ENCODE measurements at regions not wholly inside any gene's neighbourhood (a gene's known extent, or its start where the extent isn't known, plus 50 kb on each side); places are given as distances from the start of the nearest gene placed in this dataset.

DNA sequence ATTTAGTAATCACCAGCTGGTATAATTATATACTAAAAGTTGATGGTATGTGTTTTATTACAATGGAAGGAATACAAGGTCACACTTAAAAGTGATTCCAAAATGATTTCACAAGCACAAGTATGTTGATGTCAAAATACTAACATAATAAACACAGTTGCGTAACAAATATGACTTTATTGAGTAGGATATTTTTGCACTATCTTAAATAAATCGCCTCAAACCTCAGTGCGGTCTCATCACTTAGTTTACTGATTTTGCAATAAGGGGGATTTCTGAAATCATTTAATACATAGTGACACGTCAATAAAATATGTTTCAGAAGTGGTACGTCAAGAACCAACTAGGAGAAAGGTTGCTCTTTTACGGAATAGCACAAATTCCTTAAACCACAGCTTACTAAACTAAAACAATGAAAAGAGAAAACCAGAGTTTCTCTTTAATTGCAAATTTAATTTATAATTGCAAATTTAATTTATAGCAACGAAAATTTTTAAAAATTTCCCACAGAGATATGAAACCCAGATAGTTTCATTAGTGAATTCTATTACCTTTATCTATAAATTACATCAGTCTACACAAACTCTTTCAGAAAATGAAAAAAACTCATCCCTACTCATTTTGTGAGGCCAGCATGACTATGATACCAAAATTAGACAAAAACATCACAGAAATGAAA, 304.0 kb upstream of the REG3G start:
- no peak overlapping the region for H3K4me2 ChIP-seq (ENCODE audit: low read depth, low read length)
- H3K36me3 ChIP-seq (ENCODE audit: control insufficient read depth, insufficient read depth, low read length) = no peaks in the 10 kb centered on the region
- no peak overlapping the region for H2BK5ac ChIP-seq (ENCODE audit: low read depth, low read length, poor library complexity, severe bottlenecking)
- no peak overlapping the region for H2BK20ac ChIP-seq (ENCODE audit: low read depth, low read length)
- H2AFZ ChIP-seq (replicated peaks; ENCODE audit: low read length, poor library complexity) = no peak overlapping the region
- no peak overlapping the region for H3K4me3 ChIP-seq (ENCODE audit: insufficient read depth, low read depth, low read length)
- DNase-seq (no peak), ATAC-seq (ENCODE audit: low read depth) (no peak)
- no peak overlapping the region for H3K27ac ChIP-seq (ENCODE audit: insufficient read depth, low read length)
- H3K9me3 ChIP-seq (ENCODE audit: control insufficient read depth, insufficient read depth, low read length) = peaks cover 2% of the 10 kb centered on the region; the same call in 1 of the 2 replicates
- H3K9ac ChIP-seq (ENCODE audit: low read depth, low read length) = no peak overlapping the region
- H3K18ac ChIP-seq (ENCODE audit: low read depth, low read length) = no peak overlapping the region
- TF ChIP-seq CEBPB (IDR thresholded peaks at IDR 0.05; ENCODE audit: low read depth, low read length) = peak; percentile 67
- TF ChIP-seq, protein P1, sequence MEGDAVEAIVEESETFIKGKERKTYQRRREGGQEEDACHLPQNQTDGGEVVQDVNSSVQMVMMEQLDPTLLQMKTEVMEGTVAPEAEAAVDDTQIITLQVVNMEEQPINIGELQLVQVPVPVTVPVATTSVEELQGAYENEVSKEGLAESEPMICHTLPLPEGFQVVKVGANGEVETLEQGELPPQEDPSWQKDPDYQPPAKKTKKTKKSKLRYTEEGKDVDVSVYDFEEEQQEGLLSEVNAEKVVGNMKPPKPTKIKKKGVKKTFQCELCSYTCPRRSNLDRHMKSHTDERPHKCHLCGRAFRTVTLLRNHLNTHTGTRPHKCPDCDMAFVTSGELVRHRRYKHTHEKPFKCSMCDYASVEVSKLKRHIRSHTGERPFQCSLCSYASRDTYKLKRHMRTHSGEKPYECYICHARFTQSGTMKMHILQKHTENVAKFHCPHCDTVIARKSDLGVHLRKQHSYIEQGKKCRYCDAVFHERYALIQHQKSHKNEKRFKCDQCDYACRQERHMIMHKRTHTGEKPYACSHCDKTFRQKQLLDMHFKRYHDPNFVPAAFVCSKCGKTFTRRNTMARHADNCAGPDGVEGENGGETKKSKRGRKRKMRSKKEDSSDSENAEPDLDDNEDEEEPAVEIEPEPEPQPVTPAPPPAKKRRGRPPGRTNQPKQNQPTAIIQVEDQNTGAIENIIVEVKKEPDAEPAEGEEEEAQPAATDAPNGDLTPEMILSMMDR (conservative IDR thresholded peaks at IDR 0.05; ENCODE audit: low read depth, low read length) = no peak
- H4K20me1 ChIP-seq (ENCODE audit: insufficient read depth, low read length) = no peaks in the 10 kb centered on the region
- POLR2A ChIA-PET (ENCODE audit: unreplicated experiment) = no interaction called here
- H3K4ac ChIP-seq (ENCODE audit: low read depth, low read length) = no peak overlapping the region
- no TSS peak for BruUV-seq (replicated peaks)
- no peak overlapping the region for H2BK120ac ChIP-seq (ENCODE audit: low read depth, low read length)
- H2BK15ac ChIP-seq (ENCODE audit: low read depth, low read length) = no peak overlapping the region
- no peaks in the 10 kb centered on the region for H3K4me1 ChIP-seq (ENCODE audit: control insufficient read depth, insufficient read depth, low read length)
- in situ Hi-C loops (cut with MboI; ENCODE audit: low sequenced_read_pairs) (loop anchor here (10.0 kb wide), 1 partner anchor 77 kb away; no protein-coding TSS in a partner anchor), dilution Hi-C loops (cut with HindIII; ENCODE audit: low sequenced_read_pairs, unreplicated experiment) (no loop called here), intact Hi-C loops (cut with micrococcal nuclease) (no loop called here)
- WGBS, 2 experiments (ENCODE audit: extremely low coverage in 2 of 2, insufficient read length in 1 of 2) = no CpG with 5 or more reads among the region's 7 CpGs
- no peak overlapping the region for H3K56ac ChIP-seq (ENCODE audit: extremely low read depth, insufficient read depth, low read length)
- no peak overlapping the region for H4K91ac ChIP-seq (ENCODE audit: insufficient read depth, low read depth, low read length)
- H2AK9ac ChIP-seq (replicated peaks; ENCODE audit: low read depth, low read length, poor library complexity) = no peak overlapping the region
- CTCF ChIA-PET = no interaction called here
- no peaks in the 10 kb centered on the region for H3K27me3 ChIP-seq (ENCODE audit: control insufficient read depth, insufficient read depth, low read length)
- H4K8ac ChIP-seq (ENCODE audit: low read depth in 2 of 2, low read length in 2 of 2) = no peak overlapping the region
- no peak overlapping the region for H2AK5ac ChIP-seq (ENCODE audit: low read depth, low read length)
- no peaks in the 10 kb centered on the region for H3K9me1 ChIP-seq (ENCODE audit: insufficient read depth, low read length)
- no peak overlapping the region for H4K5ac ChIP-seq (ENCODE audit: low read depth, low read length)
- H3K79me1 ChIP-seq (ENCODE audit: low read depth in 1 of 2, low read length in 2 of 2) = no peaks in the 10 kb centered on the region
- H3K14ac ChIP-seq (replicated peaks; ENCODE audit: low read depth, low read length) = no peak overlapping the region
- no peak overlapping the region for H3K23ac ChIP-seq (ENCODE audit: low read depth, low read length)

Data from IMR-90 (cell line).